HG03159 (cell line): ENCODE measurements at regions not wholly inside any gene's neighbourhood (a gene's known extent, or its start where the extent isn't known, plus 50 kb on each side); places are given as distances from the start of the nearest gene placed in this dataset.
"Not testable (repeated sequence)": the region's sequence is repeated elsewhere in the genome, so short reads cannot be mapped to it uniquely, and the experiment has no call there.

Source experiments
- ATAC-seq: cut with Tn5 transposase; IDR thresholded peaks from one replicate; pipeline ENCODE4 v1.9.1; 2021; ENCODE audit warnings: mild to moderate bottlenecking, moderate library complexity; ENCODE audit not compliant: unreplicated experiment

DNA sequence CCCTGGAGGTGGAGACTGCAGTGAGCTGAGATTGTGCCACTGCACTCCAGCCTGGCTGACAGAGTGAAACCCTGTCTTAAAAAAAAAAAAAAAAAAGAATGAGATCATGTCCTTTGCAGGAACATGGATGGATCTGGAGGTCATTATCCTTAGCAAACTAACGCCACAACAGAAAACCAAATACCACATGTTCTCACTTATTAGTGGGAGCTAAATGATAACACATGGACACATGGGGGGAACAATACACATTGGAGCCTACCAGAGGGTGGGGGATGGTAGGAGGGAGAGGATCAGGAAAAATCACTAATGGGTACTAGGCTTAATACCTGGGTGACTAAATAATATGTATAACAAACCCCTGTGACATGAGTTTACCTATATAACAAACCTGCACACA is 108.0 kb upstream of the FHL2 start:
- ATAC-seq = not testable (repeated sequence)

DNA sequence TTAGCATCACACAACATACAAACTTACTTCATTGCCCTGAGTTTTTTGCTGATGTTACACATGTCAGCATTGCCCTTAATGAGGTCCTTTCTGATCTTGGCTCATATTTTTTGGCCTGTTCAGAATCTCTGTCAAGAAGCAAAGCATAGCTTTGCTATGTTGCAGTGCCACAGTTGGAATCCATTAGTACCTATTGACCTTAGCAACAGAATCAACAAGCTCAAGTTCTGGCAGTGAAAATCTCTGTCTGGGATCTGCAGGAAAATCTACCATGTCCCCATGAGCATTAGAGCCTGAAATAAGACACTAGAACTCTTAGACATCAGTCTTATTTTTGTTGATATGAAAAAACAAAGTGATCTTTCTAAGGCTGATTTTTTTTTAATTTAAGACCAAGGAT is 105.6 kb upstream of the FHL2 start:
- no peak for ATAC-seq

DNA sequence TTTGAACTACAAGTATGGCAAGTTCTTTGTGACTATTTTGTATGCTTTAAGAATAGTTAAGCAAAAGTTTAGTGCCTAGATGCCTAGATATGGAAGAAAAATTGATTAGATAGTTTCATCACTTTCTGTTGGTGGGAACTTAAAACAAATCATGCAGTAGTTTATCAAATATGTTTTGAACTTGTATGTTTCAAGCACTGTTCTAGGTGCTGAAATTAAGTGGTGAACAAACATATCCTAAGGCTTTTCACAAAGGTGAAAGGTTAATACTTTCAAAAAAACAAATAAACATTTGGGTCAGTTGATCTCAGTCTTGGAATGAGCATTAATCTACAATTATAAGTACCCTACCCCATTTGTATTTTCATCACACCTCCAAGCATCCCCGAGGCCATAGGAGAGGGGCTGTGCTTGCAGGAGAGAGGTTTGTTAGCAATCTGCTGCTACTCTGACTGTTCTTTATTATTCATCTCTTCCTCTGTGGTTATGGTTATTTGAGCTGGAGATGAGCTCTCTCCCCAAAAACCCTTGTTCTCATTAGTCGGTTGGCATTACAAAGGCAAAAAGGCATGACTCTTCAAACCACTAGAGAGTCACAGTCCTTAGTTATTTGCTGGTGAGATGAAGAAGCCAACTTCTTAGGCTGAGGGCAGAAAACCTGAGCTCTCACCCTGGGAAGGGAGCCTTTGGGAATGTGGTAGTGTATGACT is 103.9 kb upstream of the FHL2 start:
- ATAC-seq = no peak

DNA sequence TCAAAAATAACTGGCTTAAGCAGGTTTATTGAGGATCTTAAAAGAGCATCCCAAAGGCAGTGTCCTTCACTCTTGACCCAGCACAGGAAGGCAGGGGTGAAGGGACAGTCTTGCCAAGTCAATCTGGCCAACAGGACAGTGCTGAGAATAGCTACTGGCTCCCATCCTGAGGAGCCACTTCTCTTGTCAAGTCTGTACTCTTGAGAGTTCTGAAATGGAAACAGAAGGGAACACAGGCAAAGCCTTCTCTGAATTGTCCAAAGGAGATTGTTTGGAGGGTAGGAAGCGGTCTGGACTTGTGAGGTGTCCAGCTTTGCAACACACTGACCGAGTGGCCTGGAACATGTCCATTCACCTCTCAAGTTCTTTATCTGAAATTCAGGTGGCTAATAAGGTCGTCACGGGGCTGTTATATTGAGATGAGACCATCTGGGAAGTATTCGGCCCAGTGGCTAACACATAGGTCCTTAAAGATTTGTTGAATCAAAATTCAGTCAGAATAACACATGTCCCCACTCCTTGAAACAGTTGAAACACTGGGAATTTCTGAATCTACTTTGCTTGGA is 99.5 kb upstream of the FHL2 start:
- no peak for ATAC-seq

DNA sequence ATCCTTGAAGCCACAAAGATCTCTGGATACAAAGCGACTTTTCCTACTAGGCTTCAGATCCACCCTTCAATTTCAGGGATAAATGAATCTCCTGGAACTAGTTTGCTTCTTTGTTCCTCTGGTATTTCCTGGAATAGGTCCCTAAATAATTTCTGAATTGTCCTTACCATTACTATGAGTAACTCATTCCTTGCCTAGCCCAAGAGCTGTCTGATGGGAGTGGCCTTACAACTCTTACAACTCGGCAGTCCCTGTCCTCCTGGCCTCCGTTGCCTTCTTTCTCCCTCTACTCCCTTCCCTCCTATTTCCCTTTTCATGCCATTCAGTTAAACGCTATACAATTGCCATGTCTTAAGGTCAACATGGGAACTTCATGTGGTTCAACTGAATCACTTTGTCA is 98.2 kb upstream of the FHL2 start:
- no peak for ATAC-seq

DNA sequence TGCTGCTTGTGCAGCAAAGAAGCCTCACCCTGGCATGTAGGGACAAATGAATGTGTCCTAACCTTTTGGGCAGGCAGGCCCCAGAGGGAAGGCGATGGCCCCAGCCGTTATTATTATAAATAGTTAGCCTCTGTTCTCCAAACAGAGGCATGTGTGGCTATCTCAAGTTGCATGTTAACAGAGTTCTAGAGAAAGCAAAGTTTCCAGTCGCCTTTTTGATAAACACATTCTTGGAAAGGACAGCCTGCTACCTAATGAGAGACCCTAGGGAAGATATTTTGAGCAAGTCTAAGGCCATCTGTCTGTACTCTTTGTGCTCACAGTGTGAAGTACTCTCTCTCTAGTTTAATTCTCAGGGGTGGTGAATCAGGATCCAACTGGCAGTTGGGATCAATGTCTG is 97.4 kb upstream of the FHL2 start:
- ATAC-seq = no peak

DNA sequence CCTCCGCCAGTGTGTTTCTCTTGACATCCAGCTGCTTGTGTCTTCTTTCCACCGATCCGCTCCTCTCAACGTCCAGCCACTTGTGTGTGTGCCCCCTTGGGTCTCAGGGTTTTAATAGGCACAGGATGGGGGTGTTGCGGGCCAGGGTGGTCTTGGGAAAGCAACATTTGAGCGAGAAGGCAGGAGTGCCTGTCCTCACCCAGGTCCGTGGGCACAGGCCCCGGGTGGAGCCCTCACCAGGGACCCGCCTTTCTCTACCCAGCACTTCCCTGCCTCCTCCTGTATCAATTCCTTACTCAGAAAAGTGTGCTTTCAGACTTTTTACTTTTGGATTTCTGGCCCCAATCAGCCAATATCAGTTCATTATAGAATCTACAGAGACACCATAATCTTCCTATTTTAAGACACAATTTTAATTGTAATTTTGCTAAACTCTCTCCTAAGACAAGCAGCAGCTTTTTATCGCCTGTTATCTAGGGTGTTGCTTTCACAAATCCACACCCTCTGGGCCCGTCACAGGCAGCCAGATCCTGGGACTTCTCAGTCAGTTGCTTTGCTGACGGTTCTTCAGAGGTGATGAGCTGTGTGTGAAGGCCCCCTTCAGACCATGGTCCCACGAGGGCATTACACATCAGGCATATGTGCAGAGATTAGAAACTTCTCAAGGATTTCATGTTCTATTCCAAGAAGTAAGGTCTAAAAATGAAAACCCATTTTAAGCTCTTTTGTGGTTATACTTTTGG is 96.0 kb upstream of the FHL2 start:
- ATAC-seq = no peak

DNA sequence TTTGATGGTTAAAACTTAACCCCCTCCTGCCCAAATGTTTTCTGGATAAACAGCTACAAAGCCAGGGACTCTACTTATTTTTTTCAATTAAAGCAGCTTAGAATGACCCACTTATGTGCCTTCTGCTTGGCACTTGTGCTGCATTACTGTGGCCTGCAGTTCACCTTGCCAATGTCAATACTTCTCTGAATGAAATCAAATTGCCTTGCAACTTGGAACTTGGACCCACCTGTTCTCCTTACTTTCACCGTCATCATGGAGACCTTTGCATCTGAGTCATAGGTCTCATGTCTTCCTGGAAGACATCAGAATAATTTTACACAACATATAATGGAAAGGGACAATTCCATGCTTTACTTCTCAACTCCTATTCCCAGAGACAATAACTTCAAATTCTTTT is 92.1 kb upstream of the FHL2 start:
- no peak for ATAC-seq

DNA sequence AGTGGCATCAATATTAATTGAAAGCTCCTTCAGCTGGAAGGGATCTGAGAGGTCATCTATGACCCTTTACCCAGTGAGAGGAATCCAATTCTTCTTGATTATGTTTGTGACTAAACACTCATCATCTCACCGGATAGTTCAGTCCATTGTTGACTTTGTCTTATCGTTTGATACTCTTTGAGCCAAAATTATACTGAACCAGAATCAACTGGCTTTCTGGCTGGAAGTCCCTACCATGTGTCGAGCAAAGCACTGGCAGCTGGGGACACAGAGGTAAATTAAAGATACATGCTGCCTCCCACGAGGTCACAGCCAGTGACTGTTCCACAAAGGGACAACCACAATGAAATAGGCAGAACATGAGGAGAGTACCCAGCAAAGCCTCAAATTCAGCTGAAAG is 91.4 kb upstream of the FHL2 start:
- ATAC-seq = no peak

DNA sequence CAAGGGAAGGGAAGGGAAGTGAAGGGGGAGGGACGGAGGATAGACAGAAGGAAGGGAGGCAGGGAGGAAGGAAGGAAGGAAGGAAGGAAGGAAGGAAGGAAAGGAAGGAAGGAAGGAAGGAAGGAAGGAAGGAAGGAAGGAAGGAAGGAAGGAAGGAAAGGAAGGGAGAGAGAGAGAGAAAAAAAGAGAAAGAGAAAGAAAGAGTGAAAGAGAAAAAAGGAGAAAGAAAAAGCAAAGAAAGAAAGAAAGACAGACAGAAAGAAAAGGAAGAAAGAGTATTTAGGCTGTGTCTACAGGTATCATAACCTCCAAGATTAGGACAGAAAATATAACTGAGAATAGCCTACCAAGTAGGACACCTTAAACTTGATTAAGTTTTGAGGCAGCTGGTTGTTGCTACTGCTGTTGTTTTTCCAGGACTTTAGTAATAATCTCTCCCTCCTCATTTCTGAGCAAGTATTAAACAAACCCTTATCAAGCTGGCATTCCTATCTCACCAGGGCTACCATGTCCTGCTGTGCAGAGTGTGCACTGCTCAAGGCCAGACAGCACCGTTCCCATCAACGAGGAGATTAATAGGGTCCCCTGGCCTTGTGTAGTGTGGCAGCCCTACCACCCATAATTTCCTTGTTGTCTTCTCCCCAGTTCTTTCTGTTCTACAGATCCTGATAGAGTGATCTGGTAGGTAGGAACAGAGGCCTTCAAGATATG is 90.5 kb upstream of the FHL2 start:
- no peak for ATAC-seq

DNA sequence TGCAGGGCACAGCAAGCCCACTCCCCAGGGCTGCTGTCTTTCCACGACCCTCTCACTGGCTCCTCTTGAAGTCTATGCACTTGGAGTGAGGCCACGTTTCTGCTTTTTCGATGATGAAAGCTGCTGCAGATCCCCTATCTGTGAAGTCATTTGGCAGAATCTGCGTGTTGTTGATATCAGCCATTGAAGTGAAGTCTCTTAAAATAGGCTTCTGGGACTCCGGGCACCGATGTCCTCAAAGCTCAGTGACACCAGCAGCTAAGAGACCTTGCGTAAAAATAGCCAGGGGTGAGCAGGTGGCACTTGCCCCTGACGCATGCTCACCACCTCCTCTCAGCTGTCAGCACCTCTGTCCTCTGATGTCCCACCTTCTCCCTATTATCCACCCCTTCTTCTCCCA is 89.4 kb upstream of the FHL2 start:
- ATAC-seq = no peak

DNA sequence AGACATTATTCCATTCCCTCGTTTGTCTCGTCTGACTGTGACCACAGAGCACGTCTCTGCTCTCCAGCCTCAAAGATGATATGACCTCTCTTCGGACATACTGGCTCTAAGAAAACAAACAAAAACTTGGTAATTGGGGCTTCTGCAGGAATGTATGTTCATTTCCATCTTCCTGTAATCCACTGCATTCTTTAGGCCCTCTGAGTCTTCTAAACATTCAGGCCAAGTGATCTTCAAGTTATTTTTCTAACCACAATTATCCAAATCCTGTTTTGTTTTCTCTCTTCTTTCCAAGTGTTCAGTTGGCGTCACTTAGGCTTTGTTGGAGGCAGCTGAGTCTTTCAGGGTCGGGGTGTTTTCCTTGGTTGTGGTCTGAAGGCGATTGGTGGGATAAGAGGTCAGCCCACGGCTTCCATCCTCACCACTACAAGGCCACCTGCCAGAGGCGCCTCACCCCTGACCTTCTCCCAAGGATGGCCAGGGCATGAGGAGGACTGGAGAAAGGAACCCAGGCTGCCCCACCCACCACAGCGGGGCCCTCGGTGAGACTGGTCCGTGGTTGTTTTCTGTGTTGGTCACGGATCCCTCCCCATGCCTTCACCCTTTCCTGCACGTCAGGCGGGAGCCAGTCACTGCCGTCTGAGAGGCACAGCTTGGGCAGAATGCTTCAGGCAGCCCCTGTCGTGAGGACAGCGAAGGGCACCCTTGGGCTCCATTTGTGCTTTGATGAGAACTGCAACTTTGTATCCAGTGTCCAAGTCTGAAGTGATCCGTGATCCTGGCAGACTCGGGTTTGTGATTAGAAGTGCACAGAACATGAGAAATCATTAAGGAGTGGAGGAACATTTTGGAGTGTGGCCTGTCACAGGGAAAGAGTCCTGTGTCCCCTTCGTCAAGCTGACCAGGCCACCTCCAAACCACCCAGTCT is 88.6 kb upstream of the FHL2 start:
- ATAC-seq = no peak

DNA sequence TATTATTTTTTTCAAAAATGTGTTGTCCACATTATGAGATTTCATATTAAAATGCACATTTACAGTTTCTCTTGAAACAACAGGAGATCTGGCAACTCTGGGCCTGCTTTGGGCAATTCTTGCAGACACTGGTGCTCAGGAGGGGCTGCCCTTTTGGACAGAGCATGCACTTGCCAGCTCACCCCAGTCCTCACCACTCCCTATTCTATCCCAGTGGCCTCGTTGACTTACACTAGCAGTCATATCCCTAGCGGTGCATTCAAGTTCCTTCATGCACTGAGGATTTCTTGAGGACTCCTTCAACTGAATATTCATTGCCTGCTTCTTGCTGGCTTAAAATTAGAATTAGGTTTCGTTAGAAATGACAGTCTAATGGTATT is 87.9 kb upstream of the FHL2 start:
- ATAC-seq = no peak

DNA sequence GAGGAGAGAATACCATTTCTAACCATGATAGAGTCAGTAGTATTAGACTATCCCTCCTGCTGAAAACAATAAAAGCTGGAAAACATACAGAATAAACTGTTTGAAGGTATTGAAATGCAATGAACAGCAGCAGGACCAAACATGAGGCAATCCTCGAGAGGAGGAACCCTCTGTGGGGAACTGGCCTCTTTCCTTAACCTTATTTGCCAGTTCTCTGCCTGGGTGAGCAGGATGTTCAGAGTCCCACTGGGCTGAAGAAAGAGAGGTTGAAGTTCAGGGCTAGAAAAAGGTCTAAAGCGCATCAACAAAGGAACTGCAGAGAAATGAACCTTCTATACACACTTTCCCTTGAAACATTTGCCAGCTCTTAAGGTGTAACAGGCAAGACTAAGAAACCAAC is 79.8 kb upstream of the FHL2 start:
- ATAC-seq = no peak

DNA sequence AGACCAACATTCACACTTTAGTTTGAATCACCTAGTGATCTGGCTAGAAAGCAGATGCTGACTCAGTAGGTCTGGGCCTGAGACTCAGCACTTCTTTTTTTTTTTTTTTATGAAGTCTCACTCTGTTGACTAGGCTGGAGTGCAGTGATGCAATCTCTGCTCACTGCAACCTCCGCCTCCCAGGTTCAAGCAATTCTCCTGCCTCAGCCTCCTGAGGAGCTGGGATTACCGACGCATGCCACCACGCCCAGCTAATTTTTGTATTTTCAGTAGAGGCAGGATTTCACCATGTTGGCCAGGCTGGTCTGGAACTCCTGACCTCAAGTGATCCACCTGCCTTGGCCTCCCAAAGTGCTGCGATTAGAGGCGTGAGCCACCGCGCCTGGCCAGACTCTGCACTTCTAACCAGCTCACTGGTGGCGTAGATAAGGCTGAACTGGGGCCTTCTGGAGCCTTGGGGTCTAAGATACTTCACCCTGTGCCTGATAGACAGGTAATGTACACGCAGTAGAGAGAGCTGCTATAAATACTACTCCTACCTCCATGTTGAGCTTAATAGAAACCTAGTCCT is 78.3 kb upstream of the FHL2 start:
- ATAC-seq = not testable (repeated sequence)

DNA sequence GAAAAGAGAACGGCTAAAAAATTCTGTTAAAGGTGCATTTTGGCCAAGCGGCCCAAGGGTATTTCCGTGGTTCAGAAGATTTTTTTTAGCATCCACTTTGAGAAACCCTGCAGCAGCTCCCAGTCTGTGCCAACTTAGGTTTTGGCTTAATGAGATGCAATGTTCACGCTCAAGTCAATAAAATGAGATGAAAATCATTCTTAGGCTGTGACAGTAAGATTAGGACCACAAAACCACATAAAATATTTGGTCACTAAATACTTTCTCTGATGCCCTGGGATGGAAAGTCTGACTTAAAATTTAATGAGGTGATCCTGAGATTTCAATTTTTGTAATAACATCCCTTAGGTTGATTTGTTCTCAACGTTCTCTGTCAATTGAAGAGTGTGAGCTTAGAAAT is 74.2 kb upstream of the FHL2 start:
- no peak for ATAC-seq

DNA sequence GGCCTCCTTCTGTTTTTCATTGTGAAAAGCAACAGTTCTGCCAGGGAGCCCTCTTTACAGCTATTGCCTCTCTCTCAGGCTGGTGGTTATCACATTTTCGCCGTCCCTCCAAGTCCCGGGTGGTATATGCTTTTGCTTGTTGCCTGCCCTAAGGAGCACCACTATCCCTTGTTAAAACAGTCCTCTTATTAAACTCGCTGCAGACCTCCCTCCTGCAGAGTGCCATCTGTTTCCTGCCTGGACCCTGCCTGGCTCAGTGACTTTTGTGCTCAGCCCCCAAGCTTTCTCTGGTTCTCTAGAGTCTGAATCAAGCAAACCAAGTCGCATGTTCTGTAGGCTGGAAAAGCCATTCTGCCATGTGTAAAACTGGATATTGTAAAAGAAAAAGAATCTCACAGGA is 72.1 kb upstream of the FHL2 start:
- ATAC-seq = no peak

DNA sequence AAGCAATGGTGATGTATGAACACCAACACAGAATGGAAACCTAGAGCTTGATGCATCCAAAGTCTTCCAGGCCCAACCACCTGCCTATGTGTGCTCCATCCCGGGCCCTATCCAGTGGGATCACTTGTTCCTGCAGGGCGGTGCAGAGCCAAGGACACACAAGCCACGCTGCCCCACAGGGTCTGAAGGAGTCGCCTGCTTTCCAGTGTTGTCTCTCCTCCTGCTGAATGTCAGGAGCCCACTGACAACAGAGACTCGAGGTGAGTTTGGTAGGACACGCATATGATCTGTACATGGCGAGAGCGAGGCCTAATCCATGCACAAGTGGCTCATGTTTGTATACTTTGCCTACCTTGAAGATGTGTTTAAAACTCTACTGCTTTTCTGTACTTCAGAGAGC is 70.9 kb upstream of the FHL2 start:
- no peak for ATAC-seq

DNA sequence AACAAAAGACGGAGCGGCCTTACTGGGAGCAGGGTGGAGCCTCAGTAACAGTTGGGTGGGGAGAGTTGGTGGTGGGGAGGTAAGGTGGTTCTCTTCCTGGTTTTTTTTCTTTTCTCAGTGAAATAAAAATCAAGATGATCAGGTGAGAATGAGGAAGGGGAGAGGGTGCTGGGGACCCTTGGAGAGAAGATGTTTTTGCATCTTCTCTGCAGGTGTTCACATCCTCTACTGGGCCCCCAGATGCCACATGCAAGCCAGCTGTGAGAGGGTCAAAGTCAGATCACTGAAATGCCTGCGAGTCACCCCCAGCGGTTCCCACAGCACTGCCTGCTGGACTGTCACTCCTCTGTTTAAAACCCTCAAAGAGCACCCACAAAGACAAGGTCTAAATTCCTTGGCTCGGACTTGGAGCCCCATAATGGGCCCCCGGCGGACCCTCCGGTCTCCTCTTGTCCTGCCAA is 69.8 kb upstream of the FHL2 start:
- ATAC-seq = no peak

DNA sequence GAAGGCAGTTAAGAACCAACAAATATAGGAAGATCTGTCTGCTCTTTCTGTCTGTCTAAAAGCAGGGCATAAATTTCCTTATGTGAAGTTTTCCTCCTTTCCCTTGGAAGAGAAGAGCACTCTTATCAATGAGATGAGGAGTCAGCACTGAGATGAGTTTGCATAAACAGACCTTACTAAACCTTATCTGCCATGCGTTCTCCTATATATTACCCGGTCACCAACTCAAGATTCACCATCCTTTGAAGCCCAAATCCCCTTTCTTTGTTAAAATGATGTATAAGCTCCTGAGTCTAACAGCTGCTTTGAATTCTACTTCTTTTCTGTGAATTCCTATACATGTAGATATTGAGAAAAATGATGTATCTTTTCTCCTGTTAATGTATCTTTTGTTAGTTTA is 65.5 kb upstream of the FHL2 start:
- no peak for ATAC-seq
